GM18498 (cell line): ENCODE measurements at regions not wholly inside any gene's neighbourhood (a gene's known extent, or its start where the extent isn't known, plus 50 kb on each side); places are given as distances from the start of the nearest gene placed in this dataset.

Experiments
- ATAC-seq: cut with Tn5 transposase; IDR thresholded peaks from one replicate; pipeline ENCODE4 v1.9.1; 2021; ENCODE audit warnings: mild to moderate bottlenecking, moderate library complexity; ENCODE audit not compliant: unreplicated experiment

DNA sequence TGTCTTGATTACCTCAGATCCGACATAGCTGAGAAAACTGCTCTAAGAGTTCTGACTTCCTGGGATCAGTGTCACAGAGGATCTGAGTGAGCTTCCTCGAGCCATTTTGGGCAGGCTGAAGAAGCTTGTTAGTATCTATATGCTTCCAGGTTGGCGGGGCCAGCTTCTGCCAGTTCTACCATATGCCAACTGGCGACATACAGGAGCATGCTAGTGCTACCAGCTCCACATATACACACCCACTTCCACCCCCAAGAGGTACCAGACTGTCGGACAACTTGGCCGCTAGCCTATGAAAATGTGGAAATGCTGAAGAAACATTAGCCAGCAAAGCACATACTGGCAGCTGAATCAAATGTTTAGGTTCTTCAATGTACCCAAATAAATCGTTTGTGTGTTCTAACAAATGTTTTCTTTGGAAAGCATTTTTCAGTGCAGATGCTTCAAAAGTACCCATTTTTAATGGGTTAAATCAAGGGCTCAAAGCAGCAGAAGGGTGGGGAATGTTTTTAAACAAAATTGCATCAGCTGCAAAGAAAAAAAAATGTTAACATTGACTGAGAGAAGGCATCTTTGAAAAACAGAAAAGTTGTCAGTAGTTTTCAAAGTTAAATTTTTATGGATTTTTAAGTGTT, 163.7 kb downstream of the KLF12 start:
- no peak for ATAC-seq

DNA sequence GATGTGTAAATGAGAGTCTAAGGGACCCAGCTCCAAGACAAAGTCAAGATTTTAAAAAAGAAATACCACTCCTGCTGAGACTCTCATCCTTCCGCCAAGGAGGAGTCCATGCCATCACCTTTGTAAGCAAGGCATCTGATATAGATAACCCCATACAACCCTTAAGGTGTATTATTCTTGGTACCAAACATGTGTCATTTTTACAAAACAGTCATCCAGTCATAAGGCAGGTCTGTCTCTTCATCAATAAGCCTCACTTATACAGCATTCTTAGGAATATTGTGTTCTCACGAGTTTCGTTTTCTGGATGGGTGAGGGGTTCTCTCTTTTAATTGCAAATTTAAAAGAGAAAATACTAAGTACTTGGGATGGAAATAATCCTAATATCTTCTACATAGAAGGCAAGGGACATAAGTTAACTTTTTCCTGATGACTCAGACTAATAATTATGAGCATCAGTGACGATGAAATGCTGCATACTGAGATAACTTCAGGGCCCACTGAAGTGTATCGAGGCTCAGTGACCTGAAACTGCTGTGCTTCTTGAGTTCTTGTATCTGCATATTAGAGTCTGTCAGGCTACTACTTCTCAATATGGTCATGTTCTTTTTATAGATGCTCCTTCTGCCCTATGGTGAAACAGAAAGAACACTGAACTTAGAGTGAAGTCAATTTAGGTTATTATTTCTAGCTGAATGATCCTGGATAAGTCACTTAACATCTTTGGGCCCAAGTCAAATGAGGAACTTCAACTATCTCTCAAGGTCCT, 166.6 kb downstream of the KLF12 start:
- ATAC-seq, result peak; percentile 100

DNA sequence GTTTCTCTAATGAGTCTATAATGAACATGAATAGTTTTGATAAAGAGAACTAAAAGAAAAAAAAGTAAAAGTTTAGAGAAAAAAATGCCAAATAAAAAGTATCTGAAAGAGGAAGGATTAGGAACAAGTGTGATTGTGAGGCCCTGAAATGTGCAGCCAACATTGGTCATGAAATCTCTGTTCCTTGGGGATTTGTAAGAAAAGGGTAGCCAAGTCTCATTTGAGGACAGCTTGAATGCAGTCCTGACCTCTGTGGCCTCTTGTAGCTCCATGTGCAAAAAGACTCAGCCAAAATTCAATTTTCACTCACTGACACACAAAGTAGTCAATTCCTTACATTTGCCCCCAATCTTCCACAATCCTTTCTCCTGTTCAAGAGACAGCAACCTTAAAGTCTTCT, 167.9 kb downstream of the KLF12 start:
- no peak for ATAC-seq

DNA sequence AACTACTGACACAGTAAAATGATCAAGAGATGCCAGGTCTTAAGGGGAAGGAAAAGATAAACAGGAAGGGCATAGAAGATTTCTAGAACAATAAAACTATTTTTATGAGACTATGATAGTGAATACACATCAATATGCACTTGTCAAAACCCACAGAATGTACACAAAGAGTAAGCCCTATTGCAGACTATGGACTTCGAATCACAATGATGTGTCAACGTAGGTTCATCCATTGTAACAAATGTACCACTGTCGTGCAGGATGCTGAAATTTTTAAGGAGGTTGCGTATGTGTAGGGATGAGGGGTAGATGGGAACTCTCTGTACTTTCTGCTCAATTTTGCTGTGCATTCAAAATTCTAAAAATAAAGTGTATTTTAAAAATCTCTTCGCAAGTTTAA, 171.9 kb downstream of the KLF12 start:
- no peak for ATAC-seq

DNA sequence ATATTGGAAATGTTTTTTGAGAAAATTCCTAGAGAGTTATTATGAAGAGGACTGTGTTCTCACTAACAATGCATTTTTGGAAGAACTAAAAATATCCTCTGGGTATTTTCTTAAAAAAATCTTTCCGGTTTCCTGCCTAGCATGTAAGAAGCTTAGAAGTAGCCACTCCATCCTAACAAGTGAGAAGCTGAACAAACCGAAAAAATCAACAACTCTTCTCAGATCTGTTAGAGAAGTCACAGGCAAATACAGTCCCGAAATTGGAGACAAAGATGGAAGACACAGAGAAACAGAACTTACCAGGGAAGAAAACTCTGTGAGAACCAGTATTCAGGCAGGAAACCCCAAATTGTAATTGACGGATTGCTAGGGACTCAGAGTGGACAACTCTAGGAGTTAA, 173.0 kb downstream of the KLF12 start:
- no peak for ATAC-seq

DNA sequence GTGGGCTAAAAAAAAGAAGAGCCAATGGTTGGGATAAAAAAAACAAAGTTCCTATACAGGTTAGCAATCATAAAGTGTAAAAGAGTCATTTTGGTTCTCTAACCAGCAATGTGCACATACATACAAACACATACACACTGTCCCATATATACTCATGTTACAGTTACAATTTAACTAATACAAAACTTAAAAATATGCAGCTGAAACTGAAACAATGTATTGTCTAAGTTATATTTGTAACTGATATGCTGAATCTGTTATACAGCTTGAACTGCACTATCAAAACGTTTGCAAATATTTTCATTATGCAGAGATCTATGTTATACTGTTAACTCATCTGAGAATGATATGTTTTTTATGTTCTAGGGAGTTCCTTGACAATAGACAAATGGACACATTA, 173.7 kb downstream of the KLF12 start:
- peak; percentile 54 for ATAC-seq

DNA sequence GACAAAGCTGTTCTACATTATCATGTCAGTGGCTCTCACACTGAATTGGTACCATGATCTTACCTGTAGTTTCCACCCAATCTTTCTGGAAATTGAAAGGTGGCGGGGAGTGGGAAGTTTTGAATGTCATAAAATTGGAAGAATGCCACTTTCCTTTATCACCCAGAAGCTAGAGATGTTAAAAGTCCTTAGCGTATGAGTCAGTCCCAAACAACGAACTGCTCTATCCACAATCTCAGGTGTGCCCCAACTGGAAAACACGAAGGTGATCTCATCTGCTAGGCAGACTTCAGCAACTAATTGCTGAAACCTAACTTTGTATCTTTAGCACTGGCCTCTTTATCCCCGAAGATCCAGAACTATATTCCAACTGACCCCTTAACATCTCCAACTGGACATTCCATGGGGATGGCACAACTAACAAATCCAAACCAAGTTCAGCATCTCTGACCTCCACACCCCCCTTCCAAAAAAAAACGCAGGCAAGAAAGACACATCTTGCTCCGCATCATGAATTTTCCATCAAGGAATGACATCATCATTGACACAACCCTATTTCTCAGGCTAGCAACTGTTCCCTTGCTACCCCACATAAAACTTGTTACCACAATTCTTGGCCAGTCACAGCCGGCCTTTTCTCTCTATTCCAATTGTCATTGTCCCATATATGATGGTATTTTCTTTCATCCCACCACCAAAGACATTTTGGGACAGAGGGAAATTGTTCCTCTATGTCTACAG, 175.4 kb downstream of the KLF12 start:
- no peak for ATAC-seq

DNA sequence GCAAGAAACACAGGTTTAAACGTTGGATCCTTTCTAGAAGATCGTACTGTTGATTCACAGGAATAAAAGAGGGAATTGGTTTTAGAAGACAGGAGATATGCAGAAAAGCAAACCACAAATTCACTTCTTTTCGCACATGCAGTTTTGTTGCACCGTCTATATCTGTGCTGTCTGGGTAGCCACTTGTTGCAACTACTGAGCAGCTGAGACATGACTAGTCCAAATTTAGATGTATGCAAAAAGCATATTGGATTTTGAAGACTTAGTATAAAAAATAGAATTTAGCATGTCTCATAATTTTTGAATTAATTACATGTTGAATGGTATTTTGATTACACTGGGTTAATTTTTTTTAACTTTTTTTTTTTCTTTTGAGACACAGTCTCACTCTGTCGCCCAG, 176.3 kb downstream of the KLF12 start:
- ATAC-seq, result no peak

DNA sequence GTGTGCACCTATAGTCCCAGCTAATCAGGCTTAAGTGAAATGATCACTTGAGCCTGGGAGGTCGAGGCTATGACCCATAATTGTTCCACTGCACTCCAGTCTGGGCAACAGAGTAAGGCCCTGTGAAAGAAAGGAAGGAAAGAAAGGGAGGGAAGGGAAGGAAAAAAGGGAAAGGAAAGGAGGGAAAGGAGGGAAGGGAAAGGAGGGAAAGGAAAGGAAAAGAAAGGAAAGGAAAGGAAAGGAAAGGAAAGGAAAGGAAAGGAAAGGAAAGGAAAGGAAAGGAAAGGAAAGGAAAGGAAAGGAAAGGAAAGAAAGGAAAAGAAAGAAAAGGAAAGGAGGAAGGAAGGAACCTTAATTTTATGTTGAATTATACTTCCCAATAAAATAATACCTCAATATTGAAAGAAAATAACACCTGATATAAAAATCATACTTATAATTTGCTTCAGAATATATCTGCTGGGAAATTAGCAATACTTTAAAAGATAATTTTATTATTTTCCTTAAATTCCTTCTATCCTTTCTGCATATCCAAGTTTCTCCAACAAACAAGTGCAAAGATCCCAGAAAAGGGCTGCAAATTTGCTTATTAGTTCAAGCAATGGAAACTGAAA, 177.3 kb downstream of the KLF12 start:
- ATAC-seq, result no peak

DNA sequence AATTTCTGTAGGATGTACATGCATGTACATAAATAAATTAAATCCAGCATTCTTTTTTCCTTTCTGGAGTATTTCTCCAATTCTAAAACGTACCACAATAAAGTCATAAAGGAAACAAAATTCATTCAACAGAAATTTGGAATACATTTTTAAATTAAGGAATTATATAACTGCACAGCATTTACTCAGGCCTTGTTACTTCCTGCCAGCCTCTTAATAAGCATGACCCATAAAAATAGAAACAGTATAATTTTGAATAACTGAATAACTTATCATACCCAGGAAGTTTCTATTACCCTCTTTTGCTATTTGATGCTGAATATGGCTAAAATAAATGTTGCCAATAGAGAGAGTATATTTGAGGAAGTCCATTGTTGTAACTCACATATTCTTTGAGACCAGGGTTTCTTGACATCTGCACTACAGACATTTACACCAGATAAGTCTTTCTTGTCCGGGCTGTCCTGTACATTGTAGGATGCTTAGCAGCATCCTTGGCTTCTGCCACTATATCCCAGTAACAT, 178.2 kb downstream of the KLF12 start:
- ATAC-seq, result no peak

DNA sequence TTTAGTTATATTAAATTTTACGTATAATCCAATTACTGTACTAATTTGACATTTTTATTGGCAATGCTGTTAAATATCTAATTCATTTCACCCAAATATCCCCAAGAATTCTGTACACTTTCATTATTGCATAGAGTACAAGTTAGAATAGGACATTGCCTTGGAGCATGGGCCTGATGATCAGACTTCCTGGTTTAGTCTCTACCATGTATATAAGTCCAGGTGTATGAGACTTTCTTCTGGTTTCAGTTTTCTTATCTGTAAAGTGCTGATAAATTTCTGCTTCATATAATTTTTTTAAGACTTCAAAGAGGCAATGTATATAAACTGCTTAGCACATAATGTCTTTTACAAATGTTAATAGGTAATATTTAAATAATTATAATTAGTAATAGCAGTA, 179.4 kb downstream of the KLF12 start:
- ATAC-seq, result peak; percentile 76

DNA sequence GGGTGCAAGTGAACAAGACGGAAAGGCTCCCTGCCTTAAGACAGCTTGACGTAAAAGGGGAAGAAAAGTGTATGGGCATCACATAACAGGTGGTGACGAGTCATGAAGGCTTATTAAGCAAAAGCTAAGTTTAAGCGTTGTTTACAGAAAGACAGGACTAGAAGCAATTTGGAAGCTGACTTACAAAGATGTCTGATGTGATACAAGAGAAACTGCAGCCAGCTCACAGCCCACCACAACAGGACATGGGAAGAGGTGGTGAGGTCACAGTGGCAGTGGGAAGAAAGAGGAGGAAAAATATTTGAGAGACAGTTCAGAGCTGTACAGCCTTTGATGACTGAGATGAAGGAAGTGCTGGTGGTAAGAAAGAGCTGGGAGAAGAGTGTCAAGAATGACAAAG, 181.6 kb downstream of the KLF12 start:
- ATAC-seq, result no peak

DNA sequence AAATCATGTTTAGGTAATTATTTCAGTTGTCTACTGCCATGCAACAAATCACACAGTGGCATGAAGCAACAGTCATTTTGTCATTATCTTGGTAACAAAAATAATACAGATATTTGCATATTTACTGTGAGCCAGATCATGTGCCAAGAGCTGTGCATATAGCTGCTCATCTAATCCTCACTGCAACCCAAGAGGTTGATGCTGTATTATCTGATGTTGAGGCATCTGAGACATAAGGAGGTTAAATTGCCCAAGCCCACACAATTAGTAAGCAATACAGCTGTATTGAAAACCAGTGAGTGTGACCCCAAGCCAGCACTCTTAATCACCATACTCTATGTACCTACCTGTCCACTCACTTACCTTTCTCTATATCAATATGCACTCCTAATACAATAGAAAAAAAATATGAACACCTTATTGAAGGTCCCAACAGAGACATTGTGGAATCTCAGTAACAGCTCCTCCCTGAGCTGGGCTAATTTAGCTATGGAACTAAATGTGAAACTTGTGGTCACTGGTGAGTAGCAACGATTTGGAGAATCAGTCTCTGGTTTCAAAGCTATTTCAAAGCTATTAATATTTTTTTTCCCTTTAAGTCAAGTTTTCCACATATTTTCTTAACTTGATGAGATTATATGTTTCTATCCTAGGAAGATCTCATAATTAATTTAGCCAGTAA, 185.2 kb downstream of the KLF12 start:
- peak; percentile 59 for ATAC-seq

DNA sequence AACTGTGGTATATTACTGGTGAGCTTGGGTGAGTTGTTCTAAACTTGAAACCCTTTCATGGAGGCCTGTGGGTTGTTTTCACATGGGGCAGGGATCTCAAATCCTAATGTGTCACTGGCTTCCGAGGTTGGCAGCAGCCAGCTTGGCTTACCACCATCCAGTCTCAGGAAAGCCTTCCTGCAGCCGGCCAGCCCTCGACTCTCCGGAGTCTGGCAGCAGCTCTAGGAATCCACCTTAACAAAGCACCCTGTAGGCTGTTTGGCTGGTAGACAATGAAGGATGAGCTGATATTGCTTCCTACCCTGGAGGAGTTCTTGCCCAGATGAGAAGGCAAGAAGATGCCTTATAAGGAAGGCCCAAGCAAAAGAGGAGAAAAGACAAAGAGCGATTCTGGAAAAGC, 188.3 kb downstream of the KLF12 start:
- ATAC-seq, result no peak

DNA sequence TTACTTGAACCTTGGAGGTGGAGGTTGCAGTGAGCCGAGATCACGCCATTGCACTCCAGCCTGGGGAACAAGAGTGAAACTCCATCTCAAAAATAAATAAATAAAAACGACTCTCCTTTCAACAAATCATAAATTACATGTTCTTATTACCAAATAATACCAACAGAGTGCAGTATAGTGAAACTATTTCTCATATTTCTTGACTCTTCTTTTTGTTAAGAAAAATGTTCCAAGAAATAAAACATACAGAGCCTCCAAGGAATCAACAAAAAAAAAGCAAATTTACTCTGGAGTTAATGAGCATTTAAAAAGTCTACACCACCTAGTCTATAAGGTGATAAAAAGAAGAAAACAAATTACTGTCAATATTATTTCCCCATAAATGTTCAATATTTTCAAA, 188.8 kb downstream of the KLF12 start:
- ATAC-seq, result no peak

DNA sequence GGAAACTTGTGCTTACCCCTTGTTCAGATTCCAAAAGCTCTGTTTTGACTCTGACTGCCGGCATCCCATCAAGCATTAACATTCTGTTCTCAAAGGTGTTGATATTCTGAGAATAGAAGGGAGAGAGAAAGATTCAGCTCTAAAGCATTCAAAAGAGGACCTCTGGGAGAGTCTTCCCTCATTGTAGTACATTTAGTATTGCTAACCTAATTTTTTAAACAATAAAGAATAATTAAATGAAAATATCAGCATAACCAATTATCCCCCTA, 190.3 kb downstream of the KLF12 start:
- no peak for ATAC-seq

DNA sequence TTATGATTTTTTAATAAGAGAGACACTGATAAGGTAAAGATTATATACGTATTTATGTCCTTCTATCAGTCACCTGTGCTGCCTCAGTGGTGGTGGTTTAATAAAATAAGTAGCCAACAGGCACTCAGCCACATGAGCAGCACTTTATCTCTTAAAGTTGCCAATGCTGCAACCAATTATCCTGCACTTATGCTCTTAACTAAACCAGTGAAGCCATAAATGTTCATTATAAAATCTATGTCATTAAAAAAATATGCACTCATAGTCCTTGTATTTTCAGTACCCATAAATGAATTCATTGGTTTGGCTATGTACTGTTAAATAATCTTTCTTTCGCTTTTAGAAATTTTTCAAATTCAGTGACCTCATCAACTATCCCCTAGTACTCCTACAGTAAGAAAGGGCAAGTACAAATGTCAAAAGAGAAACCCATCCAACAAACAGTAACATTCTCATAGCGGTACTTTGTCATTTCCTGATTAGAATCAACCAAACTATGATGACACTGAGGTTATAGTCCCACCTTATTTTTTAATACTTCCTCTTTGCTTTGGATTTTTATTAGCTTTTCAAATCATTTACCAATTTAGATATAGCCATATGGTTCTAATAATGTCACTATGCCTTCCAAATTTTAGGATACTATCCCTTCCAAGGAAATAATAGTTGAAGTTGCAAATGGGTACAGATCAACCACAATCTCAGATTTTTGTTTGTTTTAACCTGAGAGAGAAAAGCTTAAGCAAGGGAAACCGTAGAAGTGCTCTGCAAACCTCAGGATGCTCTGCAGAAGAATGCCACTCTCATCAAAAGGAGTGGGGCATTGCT, 190.9 kb downstream of the KLF12 start:
- peak; percentile 85 for ATAC-seq

DNA sequence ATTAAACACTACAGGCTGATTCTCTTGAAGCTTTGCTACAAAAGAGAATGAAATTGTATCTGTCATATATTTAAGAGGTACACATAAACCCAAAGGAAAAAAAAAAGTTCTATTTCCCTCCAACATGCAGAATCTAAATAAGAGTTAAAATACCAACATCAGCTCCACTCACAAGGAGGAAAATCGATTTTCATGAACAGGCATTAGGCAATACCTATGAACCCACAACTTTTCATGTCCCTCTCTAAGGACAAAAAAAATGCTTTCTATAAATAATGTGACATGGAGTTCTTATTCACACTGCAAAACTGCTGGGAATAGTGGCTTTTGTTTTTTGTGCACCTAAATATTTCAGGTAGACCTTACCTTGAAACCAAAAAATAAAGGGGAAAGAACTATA, 192.5 kb downstream of the KLF12 start:
- ATAC-seq, result no peak

DNA sequence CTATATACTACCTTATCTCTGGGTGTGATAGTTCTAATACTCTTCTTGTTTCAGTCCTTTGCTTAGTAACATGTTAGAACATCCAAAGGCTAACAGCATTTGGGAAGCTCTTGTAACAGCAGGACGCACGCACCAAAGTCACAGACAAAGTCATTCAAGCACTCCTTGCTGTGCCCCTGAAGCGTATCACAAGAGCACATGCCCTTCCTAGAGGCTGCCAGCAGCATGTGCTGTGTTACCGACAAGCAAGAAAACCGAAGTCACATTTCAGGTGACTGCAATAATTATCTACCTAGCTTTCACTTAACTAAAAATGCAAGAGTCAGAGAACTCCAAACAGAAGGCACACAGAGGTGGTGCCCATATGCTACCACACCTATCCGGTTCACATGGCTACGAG, 194.1 kb downstream of the KLF12 start:
- ATAC-seq, result no peak

DNA sequence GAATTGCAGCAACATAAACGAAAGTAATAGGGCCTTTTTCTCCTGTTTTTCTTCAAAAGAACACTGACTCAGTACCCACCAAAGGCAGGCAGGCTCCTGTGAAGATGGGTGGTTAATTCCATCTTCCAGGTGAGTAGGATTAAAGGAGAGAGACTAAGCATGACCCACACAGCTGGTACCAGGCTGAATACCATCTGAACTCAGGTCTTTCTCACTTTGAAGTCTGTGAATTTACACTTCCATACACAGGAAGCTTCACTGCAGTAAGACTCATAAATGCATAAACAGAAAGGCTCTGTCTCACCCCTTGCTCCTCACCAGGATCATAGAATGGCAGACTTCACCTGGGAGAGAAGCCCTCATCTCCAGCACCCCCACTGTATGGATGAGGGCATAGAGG, 194.6 kb downstream of the KLF12 start:
- ATAC-seq, result no peak
